ENCODE measurements at regions not wholly inside any gene's neighbourhood (a gene's known extent, or its start where the extent isn't known, plus 50 kb on each side); places are given as distances from the start of the nearest gene placed in this dataset.

DNA sequence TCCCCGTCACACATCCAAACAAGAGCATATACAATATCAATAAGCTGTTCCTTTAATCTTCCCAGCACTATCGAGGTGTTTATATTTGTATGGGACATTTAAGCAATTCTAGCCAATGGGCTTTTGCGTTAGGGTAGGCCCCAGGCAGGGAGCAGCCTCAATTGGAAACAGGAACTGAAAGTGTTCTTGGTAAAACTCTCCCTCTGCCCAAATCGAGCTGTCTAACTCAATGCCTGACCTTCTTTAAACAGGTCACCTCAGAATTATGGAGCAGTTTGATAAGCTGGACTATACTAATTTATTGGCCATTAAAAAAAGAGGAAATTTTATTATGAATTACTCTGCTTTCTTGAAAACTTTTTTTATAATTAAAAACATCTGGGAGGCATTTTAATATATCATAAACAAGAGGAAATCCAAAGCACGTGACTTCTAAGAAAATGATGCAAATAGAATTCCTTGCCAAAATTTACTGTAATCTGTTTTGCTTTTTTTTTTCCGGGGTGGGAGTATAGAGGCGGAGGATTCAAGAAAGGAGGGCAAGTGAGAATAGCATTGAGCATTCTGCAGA, 498.1 kb downstream of the LMO4 start:
- H3K27me3 Mint-ChIP-seq = peaks cover 7% of the 10 kb centered on the region
- no peaks in the 10 kb centered on the region for H3K9me3 Mint-ChIP-seq
- intact Hi-C loops (cut with micrococcal nuclease) = no loop called here
- H3K4me1 Mint-ChIP-seq (ENCODE audit: low read depth) = no peaks in the 10 kb centered on the region
- DNase-seq = no peak
- no peak overlapping the region for H3K4me3 Mint-ChIP-seq
- H3K36me3 Mint-ChIP-seq = no peaks in the 10 kb centered on the region
- no peak overlapping the region for H3K27ac Mint-ChIP-seq
- ChIA-PET POLR2A (no interaction called here), CTCF (interaction anchor here (1.7 kb wide), 1 partner anchor 19 kb away, joined by 3 read pairs; no protein-coding TSS in a partner anchor)

DNA sequence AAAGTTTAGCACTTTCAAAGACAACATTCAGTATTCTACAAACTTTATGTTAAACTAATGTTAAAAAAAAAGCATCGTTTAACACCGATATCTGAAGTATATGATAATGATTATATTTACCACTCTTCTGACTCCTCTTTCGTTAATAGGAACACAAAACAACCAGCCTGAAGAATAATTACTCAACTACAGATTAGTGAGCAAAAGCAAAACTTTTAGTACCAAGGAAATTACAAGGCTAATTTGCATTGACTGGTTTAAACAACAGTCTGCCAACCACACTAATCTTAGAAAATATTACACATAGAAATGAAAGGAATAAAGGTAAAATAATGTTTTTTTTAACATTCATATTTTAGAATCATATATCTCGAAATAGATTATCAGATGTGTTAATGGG, 500.7 kb downstream of the LMO4 start:
- POLR2A ChIA-PET = no interaction called here
- CTCF ChIA-PET = no interaction called here
- Mint-ChIP-seq H3K4me3 (no peak overlapping the region), H3K27ac (no peak overlapping the region), H3K27me3 (peaks cover 7% of the 10 kb centered on the region), H3K9me3 (no peaks in the 10 kb centered on the region), H3K36me3 (no peaks in the 10 kb centered on the region), H3K4me1 (ENCODE audit: low read depth) (no peaks in the 10 kb centered on the region)
- DNase-seq = no peak
- intact Hi-C loops (cut with micrococcal nuclease) = no loop called here

DNA sequence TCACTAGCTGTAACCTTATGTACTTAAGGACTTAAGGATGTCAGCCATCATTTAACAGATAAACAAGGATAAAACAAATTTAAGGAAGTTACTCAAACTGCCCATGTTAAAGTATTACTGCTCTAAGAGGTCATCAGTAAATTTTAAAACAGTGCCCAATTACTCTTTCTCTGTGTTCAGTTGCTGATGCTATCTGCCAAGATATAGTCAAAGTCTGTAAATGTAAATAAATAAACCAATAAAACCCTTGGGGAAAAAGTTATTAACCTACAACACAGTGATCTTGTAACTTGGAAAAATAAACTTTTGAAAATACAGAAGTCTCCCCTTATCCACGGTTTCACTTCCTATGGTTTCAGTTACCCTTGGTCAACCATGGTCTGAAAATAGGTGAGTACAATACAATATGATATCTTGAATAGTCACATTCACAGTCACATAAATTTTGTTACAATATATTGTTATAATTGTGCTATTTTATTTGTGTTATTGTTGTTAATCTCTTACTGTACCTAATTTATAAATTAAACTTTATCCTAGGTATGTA, 501.8 kb downstream of the LMO4 start:
- no peak for DNase-seq
- intact Hi-C loops (cut with micrococcal nuclease) = no loop called here
- CTCF ChIA-PET = no interaction called here
- POLR2A ChIA-PET = no interaction called here
- Mint-ChIP-seq H3K9me3 (no peaks in the 10 kb centered on the region), H3K27ac (no peak overlapping the region), H3K27me3 (peaks cover 4% of the 10 kb centered on the region), H3K4me1 (ENCODE audit: low read depth) (no peaks in the 10 kb centered on the region), H3K4me3 (no peak overlapping the region), H3K36me3 (no peaks in the 10 kb centered on the region)

DNA sequence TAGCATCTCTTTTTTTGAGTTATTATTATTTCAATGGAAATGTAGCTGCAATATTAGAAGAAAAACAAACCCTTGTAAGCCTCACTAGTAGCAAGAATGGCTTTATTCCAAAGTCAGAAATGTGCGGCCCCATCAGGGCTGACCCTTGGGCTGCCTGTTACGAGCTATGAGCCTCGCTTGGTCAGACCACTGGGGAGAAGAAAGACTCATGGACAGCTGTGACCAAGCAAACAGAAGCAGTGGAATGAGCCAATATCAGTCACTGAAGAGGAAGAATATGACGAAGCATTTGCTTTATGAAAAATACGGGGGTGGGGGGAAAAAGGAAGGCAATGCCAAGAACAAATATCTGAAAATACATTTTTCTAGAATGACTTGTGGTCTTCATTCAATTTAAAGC, 504.5 kb downstream of the LMO4 start:
- no peak overlapping the region for H3K4me3 Mint-ChIP-seq
- POLR2A ChIA-PET = no interaction called here
- H3K27me3 Mint-ChIP-seq = no peaks in the 10 kb centered on the region
- H3K9me3 Mint-ChIP-seq = no peaks in the 10 kb centered on the region
- no peaks in the 10 kb centered on the region for H3K36me3 Mint-ChIP-seq
- no peak for DNase-seq
- no peak overlapping the region for H3K27ac Mint-ChIP-seq
- CTCF ChIA-PET = interaction anchor here (0.9 kb wide), 1 partner anchor 23 kb away, joined by 3 read pairs; no protein-coding TSS in a partner anchor
- intact Hi-C loops (cut with micrococcal nuclease) = no loop called here
- H3K4me1 Mint-ChIP-seq (ENCODE audit: low read depth) = no peaks in the 10 kb centered on the region

DNA sequence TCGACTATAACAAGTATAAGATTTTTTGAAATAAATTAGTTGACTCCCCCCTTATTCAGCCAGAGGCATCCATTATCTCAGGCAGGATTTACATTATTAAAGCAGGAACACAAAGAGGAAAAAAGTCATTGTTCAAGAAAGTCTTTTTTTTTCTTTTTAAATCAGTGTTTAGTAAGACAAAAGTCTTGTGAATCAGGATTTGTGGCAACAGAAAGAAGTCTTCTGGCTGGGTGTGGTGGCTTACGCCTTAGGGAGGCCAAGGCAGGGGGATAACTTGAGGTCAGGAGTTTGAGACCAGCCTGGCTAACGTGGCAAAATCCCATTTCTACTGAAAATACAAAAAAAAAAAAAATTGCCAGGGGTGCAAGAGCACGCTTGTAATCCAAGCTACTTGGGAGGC, 505.5 kb downstream of the LMO4 start:
- no peaks in the 10 kb centered on the region for H3K36me3 Mint-ChIP-seq
- no peaks in the 10 kb centered on the region for H3K9me3 Mint-ChIP-seq
- ChIA-PET CTCF (no interaction called here), POLR2A (no interaction called here)
- H3K27ac Mint-ChIP-seq = no peak overlapping the region
- no peak for DNase-seq
- no peaks in the 10 kb centered on the region for H3K4me1 Mint-ChIP-seq (ENCODE audit: low read depth)
- H3K4me3 Mint-ChIP-seq = no peak overlapping the region
- intact Hi-C loops (cut with micrococcal nuclease) = no loop called here
- no peaks in the 10 kb centered on the region for H3K27me3 Mint-ChIP-seq

DNA sequence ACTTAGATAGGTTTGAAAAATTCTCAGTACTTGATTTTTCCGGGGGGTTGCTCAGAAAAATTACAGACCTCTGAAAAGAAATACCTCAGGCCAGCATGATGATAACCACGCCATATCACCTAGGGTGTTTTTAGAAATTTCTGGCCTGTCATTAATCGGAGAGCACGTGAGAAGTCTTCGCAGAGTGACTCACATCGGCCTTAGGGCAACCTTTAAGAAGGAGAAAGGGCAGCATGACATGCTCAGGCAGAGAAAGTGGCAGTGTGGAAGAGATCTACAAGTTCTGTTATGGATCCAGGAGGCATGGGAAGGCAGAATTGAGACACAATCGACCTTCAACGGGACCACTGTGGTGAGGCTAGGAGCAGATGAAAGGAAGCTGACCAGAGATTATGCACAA, 506.3 kb downstream of the LMO4 start:
- intact Hi-C loops (cut with micrococcal nuclease) = no loop called here
- Mint-ChIP-seq H3K27me3 (no peaks in the 10 kb centered on the region), H3K27ac (no peak overlapping the region), H3K4me1 (ENCODE audit: low read depth) (no peaks in the 10 kb centered on the region), H3K36me3 (no peaks in the 10 kb centered on the region), H3K4me3 (no peak overlapping the region), H3K9me3 (no peaks in the 10 kb centered on the region)
- CTCF ChIA-PET = no interaction called here
- POLR2A ChIA-PET = no interaction called here
- DNase-seq = no peak

DNA sequence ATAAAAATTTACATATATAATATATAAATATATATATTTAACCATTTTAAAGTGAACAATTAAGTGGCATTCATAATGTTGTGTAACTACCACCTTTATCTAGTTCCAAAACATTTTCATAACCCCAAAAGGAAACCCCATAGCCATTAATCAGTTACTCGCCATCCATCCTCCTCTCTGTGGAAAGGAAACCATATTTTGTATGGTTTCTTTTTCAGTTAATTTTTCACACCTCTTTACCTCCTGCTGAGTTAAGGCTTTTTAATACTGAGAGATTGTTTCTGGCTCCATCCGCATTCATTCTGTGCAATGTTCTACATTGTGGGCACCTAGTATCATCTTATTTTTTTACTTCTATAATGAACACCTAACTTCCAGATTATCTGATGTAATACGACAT, 512.1 kb downstream of the LMO4 start:
- Mint-ChIP-seq H3K36me3 (no peaks in the 10 kb centered on the region), H3K4me3 (no peak overlapping the region), H3K27ac (no peak overlapping the region), H3K4me1 (ENCODE audit: low read depth) (no peaks in the 10 kb centered on the region), H3K9me3 (no peaks in the 10 kb centered on the region), H3K27me3 (peaks cover 13% of the 10 kb centered on the region)
- ChIA-PET POLR2A (no interaction called here), CTCF (no interaction called here)
- DNase-seq = no peak
- intact Hi-C loops (cut with micrococcal nuclease) = no loop called here

DNA sequence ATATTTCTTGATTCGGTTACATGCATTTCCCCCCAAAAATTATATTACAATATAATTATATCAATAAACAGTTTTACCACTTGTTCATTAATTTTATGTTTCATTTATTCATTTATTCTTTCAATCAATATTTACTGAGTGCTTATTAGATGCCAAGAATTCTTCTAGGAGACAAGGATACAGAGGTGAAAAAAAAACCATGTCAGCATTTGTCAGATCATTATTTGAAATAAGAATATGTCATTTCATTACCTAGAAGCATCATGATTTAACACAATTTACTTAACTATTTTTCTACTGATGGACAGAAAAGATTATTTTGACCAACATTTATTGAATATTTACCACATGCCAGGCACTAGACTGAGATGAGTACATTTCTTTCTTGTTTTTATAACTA, 512.7 kb downstream of the LMO4 start:
- no peaks in the 10 kb centered on the region for H3K36me3 Mint-ChIP-seq
- no peaks in the 10 kb centered on the region for H3K4me1 Mint-ChIP-seq (ENCODE audit: low read depth)
- peaks cover 13% of the 10 kb centered on the region for H3K27me3 Mint-ChIP-seq
- no peaks in the 10 kb centered on the region for H3K9me3 Mint-ChIP-seq
- ChIA-PET POLR2A (no interaction called here), CTCF (interaction anchor here (0.6 kb wide), 1 partner anchor 32 kb away, joined by 4 read pairs; no protein-coding TSS in a partner anchor)
- H3K27ac Mint-ChIP-seq = no peak overlapping the region
- intact Hi-C loops (cut with micrococcal nuclease) = no loop called here
- no peak for DNase-seq
- no peak overlapping the region for H3K4me3 Mint-ChIP-seq

DNA sequence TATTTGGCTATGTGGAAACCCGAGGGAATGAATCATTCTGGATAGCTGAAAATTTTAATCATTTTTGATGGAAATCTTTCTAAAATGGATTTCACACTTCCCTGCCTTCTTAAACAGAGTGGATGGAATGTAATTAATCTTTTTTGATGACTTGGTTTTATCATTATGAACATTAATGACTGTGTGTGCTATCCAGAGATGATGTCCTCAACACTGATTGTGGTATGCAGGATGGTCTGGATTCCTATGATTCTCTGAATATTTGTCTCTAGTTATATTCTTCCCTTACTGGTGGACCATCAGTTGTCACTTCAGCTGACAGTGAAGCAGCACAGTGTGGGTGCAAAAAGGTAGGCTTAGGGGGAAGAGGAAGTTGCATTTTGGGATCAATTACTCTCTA, 513.5 kb downstream of the LMO4 start:
- Mint-ChIP-seq H3K36me3 (no peaks in the 10 kb centered on the region), H3K4me1 (ENCODE audit: low read depth) (no peaks in the 10 kb centered on the region), H3K27me3 (peaks cover 13% of the 10 kb centered on the region), H3K9me3 (no peaks in the 10 kb centered on the region), H3K4me3 (no peak overlapping the region), H3K27ac (no peak overlapping the region)
- intact Hi-C loops (cut with micrococcal nuclease) = no loop called here
- POLR2A ChIA-PET = no interaction called here
- CTCF ChIA-PET = interaction anchor here (0.6 kb wide), 1 partner anchor 31 kb away, joined by 4 read pairs; no protein-coding TSS in a partner anchor
- DNase-seq = no peak

DNA sequence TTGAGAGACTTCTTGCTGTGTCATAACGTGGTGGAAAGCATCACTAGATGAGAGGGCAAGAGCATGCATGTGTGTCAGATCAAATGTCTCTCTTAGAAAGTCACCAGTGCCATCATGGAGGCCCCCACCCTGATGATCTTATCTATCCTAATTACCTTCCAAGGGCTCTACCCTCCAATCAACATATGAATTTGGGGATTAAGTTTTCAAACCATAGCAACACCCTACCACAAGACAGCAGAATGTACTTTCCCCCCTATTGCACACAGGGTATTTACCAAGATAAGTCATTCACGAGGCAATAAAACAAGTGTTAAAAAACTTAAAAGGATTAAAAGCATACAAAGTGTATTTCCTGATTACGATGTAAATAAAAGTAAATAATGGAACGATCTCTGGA, 515.6 kb downstream of the LMO4 start:
- no peak for DNase-seq
- Mint-ChIP-seq H3K27me3 (peaks cover 14% of the 10 kb centered on the region), H3K36me3 (no peaks in the 10 kb centered on the region), H3K9me3 (no peaks in the 10 kb centered on the region), H3K27ac (no peak overlapping the region), H3K4me1 (ENCODE audit: low read depth) (no peaks in the 10 kb centered on the region), H3K4me3 (no peak overlapping the region)
- POLR2A ChIA-PET = no interaction called here
- intact Hi-C loops (cut with micrococcal nuclease) = no loop called here
- CTCF ChIA-PET = interaction anchor here (0.8 kb wide), 1 partner anchor 9 kb away, joined by 3 read pairs; no protein-coding TSS in a partner anchor

DNA sequence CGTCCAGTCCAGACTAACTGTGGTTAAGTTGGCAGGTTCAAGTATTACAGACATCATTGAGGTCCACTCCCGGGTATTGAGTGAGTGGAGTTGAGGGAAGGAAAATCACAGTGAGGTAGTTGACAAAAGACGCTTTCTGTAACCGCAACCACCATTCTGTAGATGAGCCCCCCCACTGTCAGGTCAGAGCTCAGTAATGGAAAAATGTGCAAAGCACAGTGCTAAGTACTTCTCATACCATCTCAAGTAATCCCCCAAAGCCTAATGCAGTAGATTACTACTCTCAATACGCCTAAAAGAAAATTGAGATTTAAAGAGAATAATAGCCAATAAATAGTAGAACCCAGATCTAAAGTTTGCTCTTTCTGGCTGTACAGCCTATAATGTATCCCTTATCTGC, 522.8 kb downstream of the LMO4 start:
- no peak for DNase-seq
- Mint-ChIP-seq H3K27ac (no peak overlapping the region), H3K9me3 (no peaks in the 10 kb centered on the region), H3K36me3 (no peaks in the 10 kb centered on the region), H3K4me3 (no peak overlapping the region), H3K4me1 (ENCODE audit: low read depth) (no peaks in the 10 kb centered on the region), H3K27me3 (peaks cover 7% of the 10 kb centered on the region)
- intact Hi-C loops (cut with micrococcal nuclease) = no loop called here
- CTCF ChIA-PET = interaction anchor here (0.7 kb wide), 1 partner anchor 9 kb away, joined by 3 read pairs; no protein-coding TSS in a partner anchor
- POLR2A ChIA-PET = no interaction called here

DNA sequence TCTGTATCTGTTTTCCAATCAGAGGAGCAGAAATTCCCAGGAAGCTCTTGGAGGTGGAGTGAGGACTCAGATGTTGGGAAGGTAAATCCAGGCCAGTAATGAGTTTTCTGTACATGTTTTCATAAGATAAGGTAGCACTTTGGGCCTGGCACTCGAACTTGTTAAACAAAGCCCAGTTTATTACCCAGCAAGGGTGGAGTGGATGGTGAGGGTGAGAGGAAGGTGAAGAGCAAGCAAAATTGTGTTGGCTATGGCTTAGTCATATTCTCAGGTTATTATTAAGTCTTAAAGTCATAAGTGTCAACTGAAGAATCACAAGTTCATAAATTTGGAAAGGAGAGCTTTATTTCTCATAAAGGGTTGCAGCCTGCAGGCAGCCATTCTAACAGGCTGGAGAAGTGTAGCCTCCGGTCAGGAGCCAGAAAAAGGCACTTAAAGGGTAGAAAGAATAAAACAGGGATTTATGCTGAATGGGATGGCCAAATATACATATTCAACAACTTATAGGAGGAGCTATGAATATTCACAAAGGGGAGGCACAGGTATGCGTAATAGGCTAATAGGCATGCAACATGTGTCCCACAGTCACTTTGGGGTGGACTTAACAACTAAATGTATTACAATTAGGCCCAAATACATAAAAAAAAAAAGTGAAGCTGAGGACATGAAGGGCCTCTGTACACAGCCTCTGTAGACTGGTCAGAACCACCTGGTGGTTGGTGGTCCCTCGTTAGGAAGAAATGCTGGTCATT, 523.9 kb downstream of the LMO4 start:
- H3K4me3 Mint-ChIP-seq = no peak overlapping the region
- no peak for DNase-seq
- H3K36me3 Mint-ChIP-seq = no peaks in the 10 kb centered on the region
- intact Hi-C loops (cut with micrococcal nuclease) = no loop called here
- CTCF ChIA-PET = interaction anchor here (1.0 kb wide), 1 partner anchor 9 kb away, joined by 3 read pairs; no protein-coding TSS in a partner anchor
- POLR2A ChIA-PET = no interaction called here
- no peaks in the 10 kb centered on the region for H3K9me3 Mint-ChIP-seq
- no peaks in the 10 kb centered on the region for H3K4me1 Mint-ChIP-seq (ENCODE audit: low read depth)
- peaks cover 7% of the 10 kb centered on the region for H3K27me3 Mint-ChIP-seq
- no peak overlapping the region for H3K27ac Mint-ChIP-seq

Measured in activated CD4-positive, alpha-beta memory T cell treated with anti-CD3 and anti-CD28 coated beads for 36 hours (primary cell).